Upper lobe of right lung (tissue), 1 donor: ENCODE measurements at regions not wholly inside any gene's neighbourhood (a gene's known extent, or its start where the extent isn't known, plus 50 kb on each side); places are given as distances from the start of the nearest gene placed in this dataset.

Experiments
- ATAC-seq: fragments of 200-7000 bp; cut with Tn5 transposase; one replicate; pipeline ENCODE4 v1.9.1; 2020; ENCODE audit warnings: mild to moderate bottlenecking, moderate library complexity
- DNase-seq: peaks from one replicate; pipeline ENCODE4 v3.0.0-alpha.2; 2020
- H3K27ac ChIP-seq: fragments of 200-600 bp; one replicate; pipeline ENCODE4 v1.8.0; 2022
- H3K27me3 ChIP-seq: fragments of 200-600 bp; one replicate; pipeline ENCODE4 v1.8.0; 2022; ENCODE audit warnings: mild to moderate bottlenecking
- H3K36me3 ChIP-seq: fragments of 200-600 bp; one replicate; pipeline ENCODE4 v1.8.0; 2022
- H3K4me1 ChIP-seq: fragments of 200-600 bp; one replicate; pipeline ENCODE4 v1.8.0; 2022
- H3K4me3 ChIP-seq: fragments of 200-600 bp; one replicate; pipeline ENCODE4 v1.8.0; 2022; ENCODE audit warnings: mild to moderate bottlenecking
- H3K9me3 ChIP-seq: fragments of 200-600 bp; one replicate; pipeline ENCODE4 v1.8.0; 2022
- CTCF ChIP-seq: fragments of 200-600 bp; IDR thresholded peaks from one replicate; pipeline ENCODE4 v1.8.0; 2022; ENCODE audit warnings: antibody characterized with exemption
- intact Hi-C: fragments of 100-400 bp; cut with DNase I; formaldehyde crosslinking; loops from one replicate; pipeline ENCODE4 v1.11.0; 2022
- donor health status: DM: no; HTN: yes; CAD: no; lungs with severe emphysema.

GRCh38 chr18:2442006-2442405 lies 129.3 kb downstream of the METTL4 start:
- DNase-seq = no peak
- Histone ChIP-seq H3K4me3 (no peak overlapping the region), H3K27me3 (no peaks in the 10 kb centered on the region), H3K36me3 (no peaks in the 10 kb centered on the region), H3K4me1 (no peaks in the 10 kb centered on the region), H3K27ac (no peak overlapping the region), H3K9me3 (no peaks in the 10 kb centered on the region)
- intact Hi-C loops = no loop called here
- TF ChIP-seq CTCF = no peak
- ATAC-seq = no peak

GRCh38 chr18:2442726-2443275 lies 128.5 kb downstream of the METTL4 start:
- H3K9me3 ChIP-seq = no peaks in the 10 kb centered on the region
- intact Hi-C loops = no loop called here
- no peak for TF ChIP-seq CTCF
- DNase-seq (no peak), ATAC-seq (no peak)
- H3K27ac ChIP-seq = no peak overlapping the region
- H3K27me3 ChIP-seq = no peaks in the 10 kb centered on the region
- no peak overlapping the region for H3K4me3 ChIP-seq
- H3K4me1 ChIP-seq = no peaks in the 10 kb centered on the region
- H3K36me3 ChIP-seq = no peaks in the 10 kb centered on the region

GRCh38 chr18:2444201-2444875 lies 127.0 kb downstream of the METTL4 start:
- no peaks in the 10 kb centered on the region for H3K27me3 ChIP-seq
- ATAC-seq (no peak), DNase-seq (no peak)
- H3K36me3 ChIP-seq = no peaks in the 10 kb centered on the region
- H3K9me3 ChIP-seq = no peaks in the 10 kb centered on the region
- intact Hi-C loops = no loop called here
- H3K4me3 ChIP-seq = no peak overlapping the region
- H3K4me1 ChIP-seq = no peaks in the 10 kb centered on the region
- no peak overlapping the region for H3K27ac ChIP-seq
- TF ChIP-seq CTCF = no peak

- H3K27ac ChIP-seq = no peak overlapping the region
- no peak overlapping the region for H3K4me3 ChIP-seq
- ATAC-seq (no peak), DNase-seq (no peak)
- H3K9me3 ChIP-seq = no peaks in the 10 kb centered on the region
- no peaks in the 10 kb centered on the region for H3K4me1 ChIP-seq
- intact Hi-C loops = no loop called here
- no peaks in the 10 kb centered on the region for H3K27me3 ChIP-seq
- no peak for TF ChIP-seq CTCF
- H3K36me3 ChIP-seq = no peaks in the 10 kb centered on the region
Observed at GRCh38 chr18:2448565-2449151, 122.6 kb downstream of the METTL4 start.

- no peak for TF ChIP-seq CTCF
Observed at GRCh38 chr18:2451556-2451955, 119.7 kb downstream of the METTL4 start.

More at GRCh38 chr18:2451556-2451955, 119.7 kb downstream of the METTL4 start:
- Histone ChIP-seq H3K4me1 (no peaks in the 10 kb centered on the region), H3K27ac (no peak overlapping the region), H3K9me3 (no peaks in the 10 kb centered on the region), H3K4me3 (no peak overlapping the region), H3K27me3 (no peaks in the 10 kb centered on the region), H3K36me3 (no peaks in the 10 kb centered on the region)
- no peak for ATAC-seq
- DNase-seq = no peak
- intact Hi-C loops = no loop called here
